ENCODE measurements at regions not wholly inside any gene's neighbourhood (a gene's known extent, or its start where the extent isn't known, plus 50 kb on each side); places are given as distances from the start of the nearest gene placed in this dataset.

- Histone ChIP-seq H3K36me3 (replicated peaks in 1 of 2) (no peaks in the 10 kb centered on the region), H3K27me3 (no peaks in the 10 kb centered on the region), H3K9me3 (replicated peaks in 1 of 3) (no peaks in the 10 kb centered on the region), H3K4me3 (no peak overlapping the region), H3K4me1 (replicated peaks in 1 of 2) (no peaks in the 10 kb centered on the region), H3K27ac (no peak overlapping the region)
- TF ChIP-seq POLR2A (IDR thresholded peaks at IDR 0.05), result no peak
- no peak for TF ChIP-seq CTCF (IDR thresholded peaks at IDR 0.05)
- DNase-seq, result no peak
- intact Hi-C loops (cut with DNase I), result no loop called here
- WGBS, 4 donors, result 85 to 92% (median 91%) methylated on average over 2 of the region's 2 CpGs
Observed at GRCh38 chr4:36677112-36677511, 395.7 kb downstream of the DTHD1 start.

GRCh38 chr4:36677874-36678273, 396.5 kb downstream of the DTHD1 start:
- Histone ChIP-seq H3K9me3 (replicated peaks in 1 of 3) (no peaks in the 10 kb centered on the region), H3K4me3 (no peak overlapping the region), H3K4me1 (replicated peaks in 1 of 2) (no peaks in the 10 kb centered on the region), H3K36me3 (replicated peaks in 1 of 2) (no peaks in the 10 kb centered on the region), H3K27me3 (no peaks in the 10 kb centered on the region), H3K27ac (no peak overlapping the region)
- TF ChIP-seq POLR2A (IDR thresholded peaks at IDR 0.05) (no peak), CTCF (IDR thresholded peaks at IDR 0.05) (no peak)
- 53 to 62% (median 61%) methylated on average over 1 of the region's 1 CpG for WGBS, 4 donors
- DNase-seq, result no peak
- intact Hi-C loops (cut with DNase I), result no loop called here

DNA sequence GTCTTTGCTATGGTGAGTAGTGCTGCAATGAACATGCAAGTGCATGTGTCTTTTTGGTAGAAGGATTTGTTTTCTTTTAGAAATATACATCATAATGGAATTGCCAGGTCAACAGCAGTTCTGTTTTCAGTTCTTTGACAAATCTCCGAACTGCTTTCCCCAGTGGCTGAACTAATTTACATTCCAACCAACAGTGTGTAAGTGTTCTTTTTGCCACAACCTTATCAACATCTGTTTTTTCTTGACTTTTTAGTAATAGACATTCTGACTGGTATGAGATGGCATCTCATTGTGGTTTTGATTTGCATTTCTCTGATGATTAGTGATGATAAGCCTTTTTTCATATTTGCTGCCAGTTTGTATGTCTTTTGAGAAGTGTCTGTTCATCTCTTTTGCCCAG, 406.3 kb downstream of the DTHD1 start:
- 56 to 78% (median 57%) methylated on average over 1 of the region's 1 CpG for WGBS, 4 donors
- intact Hi-C loops (cut with DNase I), result no loop called here
- H3K27ac ChIP-seq, result no peak overlapping the region
- DNase-seq, result no peak
- no peak overlapping the region for H3K4me3 ChIP-seq
- H3K4me1 ChIP-seq (replicated peaks in 1 of 2), result no peaks in the 10 kb centered on the region
- no peaks in the 10 kb centered on the region for H3K36me3 ChIP-seq (replicated peaks in 1 of 2)
- TF ChIP-seq POLR2A (IDR thresholded peaks at IDR 0.05) (no peak), CTCF (IDR thresholded peaks at IDR 0.05) (no peak)
- no peaks in the 10 kb centered on the region for H3K9me3 ChIP-seq (replicated peaks in 1 of 3)
- no peaks in the 10 kb centered on the region for H3K27me3 ChIP-seq

GRCh38 chr4:36692586-36692985, 411.2 kb downstream of the DTHD1 start:
- WGBS, 4 donors, result 79 to 93% (median 85%) methylated on average over 4 of the region's 4 CpGs
- H3K9me3 ChIP-seq (replicated peaks in 1 of 3), result no peaks in the 10 kb centered on the region
- TF ChIP-seq CTCF (IDR thresholded peaks at IDR 0.05) (no peak), POLR2A (IDR thresholded peaks at IDR 0.05) (no peak)
- H3K27me3 ChIP-seq, result no peaks in the 10 kb centered on the region
- H3K4me3 ChIP-seq, result no peak overlapping the region
- intact Hi-C loops (cut with DNase I), result no loop called here
- no peak for DNase-seq
- H3K36me3 ChIP-seq (replicated peaks in 1 of 2), result no peaks in the 10 kb centered on the region
- H3K4me1 ChIP-seq (replicated peaks in 1 of 2), result no peaks in the 10 kb centered on the region
- no peak overlapping the region for H3K27ac ChIP-seq
